Keratinocyte (primary cell): ENCODE measurements at regions not wholly inside any gene's neighbourhood (a gene's known extent, or its start where the extent isn't known, plus 50 kb on each side); places are given as distances from the start of the nearest gene placed in this dataset.
A peak's percentile ranks its signal among the peaks of the same experiment; 100 is the strongest.

Experiments used
- DNase-seq: peaks from one replicate; pipeline ENCODE4 v3.0.0-alpha.2; 2011; ENCODE audit warnings: low read depth, missing footprints, low spot score
- FAIRE-seq: peaks from 2 replicates; lab custom pipeline; 2011; peaks lifted over from hg19 to GRCh38; lab: Jason Lieb, UNC
- H2AFZ ChIP-seq: 2 replicates; pipeline ENCODE4 v1.6.0; 2012; ENCODE audit warnings: low read length, control low read depth, inconsistent platforms; ENCODE audit not compliant: control insufficient read depth
- H3K27ac ChIP-seq: 2 replicates; pipeline ENCODE4 v1.5.1; 2011; ENCODE audit warnings: low read length; ENCODE audit not compliant: control insufficient read depth, insufficient read depth
- H3K27me3 ChIP-seq: 3 replicates; pipeline ENCODE4 v1.6.0; 2011; ENCODE audit warnings: low read length; ENCODE audit not compliant: control insufficient read depth, insufficient read depth; ENCODE audit errors: extremely low read depth
- H3K36me3 ChIP-seq, 2 experiments: 2 replicates in 1 of 2; 3 replicates in 1 of 2; pipeline ENCODE4 v1.5.1; 2011; ENCODE audit warnings: low read length in 2 of 2, mild to moderate bottlenecking in 1 of 2; ENCODE audit not compliant: control insufficient read depth in 2 of 2, insufficient read depth in 2 of 2; ENCODE audit errors: extremely low read depth in 1 of 2
- H3K4me1 ChIP-seq: 3 replicates; pipeline ENCODE4 v1.5.1; 2011; ENCODE audit warnings: low read length; ENCODE audit not compliant: control insufficient read depth, insufficient read depth; ENCODE audit errors: extremely low read depth
- H3K4me2 ChIP-seq: 3 replicates; pipeline ENCODE4 v1.6.0; 2011; ENCODE audit warnings: low read depth, low read length; ENCODE audit not compliant: control insufficient read depth, insufficient read depth; ENCODE audit errors: extremely low read depth
- H3K4me3 ChIP-seq, 3 experiments: fragments of 200-600 bp in 1 of 3; sonication (generic) in 1 of 3; 2 replicates in 2 of 3; 3 replicates in 1 of 3; pipeline ENCODE4 v1.5.1; 2011 to 2016; ENCODE audit warnings: low read length in 3 of 3, mild to moderate bottlenecking in 3 of 3, control low read depth in 2 of 3, inconsistent platforms in 1 of 3, low read depth in 1 of 3, mixed read lengths in 1 of 3, mixed run types in 1 of 3, moderate library complexity in 1 of 3; ENCODE audit not compliant: control insufficient read depth in 2 of 3, insufficient read depth in 2 of 3; ENCODE audit errors: extremely low read depth in 1 of 3
- H3K79me2 ChIP-seq: 2 replicates; pipeline ENCODE4 v1.6.0; 2012; ENCODE audit warnings: low read length; ENCODE audit not compliant: control insufficient read depth, insufficient read depth
- H3K9ac ChIP-seq: 3 replicates; pipeline ENCODE4 v1.6.0; 2011; ENCODE audit warnings: low read length; ENCODE audit not compliant: control insufficient read depth, insufficient read depth; ENCODE audit errors: extremely low read depth
- H3K9me1 ChIP-seq: 3 replicates; pipeline ENCODE4 v1.6.0; 2011; ENCODE audit warnings: low read length; ENCODE audit not compliant: control insufficient read depth, insufficient read depth; ENCODE audit errors: extremely low read depth
- H3K9me3 ChIP-seq: 2 replicates; pipeline ENCODE4 v1.5.1; 2012; ENCODE audit warnings: low read depth, low read length; ENCODE audit not compliant: control insufficient read depth
- H4K20me1 ChIP-seq: 3 replicates; pipeline ENCODE4 v1.6.0; 2011; ENCODE audit warnings: low read length; ENCODE audit not compliant: control insufficient read depth, insufficient read depth; ENCODE audit errors: extremely low read depth
- EZH2 ChIP-seq: IDR thresholded peaks from one replicate; pipeline ENCODE4 v1.6.1; 2012; ENCODE audit warnings: inconsistent platforms, mild to moderate bottlenecking, low read length, moderate library complexity
- dilution Hi-C: fragments of 300-500 bp; cut with MboI; formaldehyde crosslinking; loops from one replicate; pipeline ENCODE4 v1.7.0; 2020; ENCODE audit warnings: low sequenced_read_pairs; ENCODE audit not compliant: extremely low pct_ligation_motif_present
- TF ChIP-seq, protein P1 (sequence below), 3 experiments: IDR thresholded peaks in 1 of 3; conservative IDR thresholded peaks in 1 of 3; optimal IDR thresholded peaks in 1 of 3; 2 replicates in 2 of 3; 3 replicates in 1 of 3; pipeline versions ENCODE3 to v1.5.1; 2011; ENCODE audit warnings: low read length in 3 of 3, mild to moderate bottlenecking in 3 of 3, moderate library complexity in 2 of 3, control low read depth in 1 of 3, inconsistent platforms in 1 of 3; ENCODE audit not compliant: insufficient read depth in 2 of 3; ENCODE audit errors: extremely low read depth in 1 of 3

DNA sequence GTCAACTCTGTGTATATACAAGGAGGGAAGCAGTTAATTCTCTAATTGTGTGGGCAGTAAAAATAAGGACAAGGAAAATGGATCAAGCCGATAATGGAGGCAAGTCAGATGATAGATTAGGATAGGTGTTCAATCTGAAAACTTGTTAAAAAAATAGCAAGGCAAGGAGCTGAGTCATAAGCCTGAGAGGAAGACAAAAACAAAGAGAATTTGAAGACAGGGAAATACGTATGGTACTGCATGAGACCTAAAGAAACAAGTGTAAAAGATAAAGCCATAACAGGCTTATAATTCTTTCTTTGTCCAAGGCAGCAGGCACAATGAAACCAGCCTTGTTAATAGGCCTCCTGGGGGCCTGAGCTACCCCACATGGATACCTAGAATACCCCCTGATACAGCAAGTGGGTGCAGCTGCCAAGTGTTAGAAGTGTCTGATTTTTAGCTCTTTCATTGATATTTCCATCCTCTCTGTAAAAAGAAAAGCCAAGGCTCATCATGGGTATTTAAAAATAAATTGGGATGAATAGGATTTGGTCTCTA is 1570.6 kb upstream of the LRRTM3 start:
- dilution Hi-C loops, result no loop called here
- Histone ChIP-seq H3K4me2 (no peak overlapping the region), H4K20me1 (no peaks in the 10 kb centered on the region)

DNA sequence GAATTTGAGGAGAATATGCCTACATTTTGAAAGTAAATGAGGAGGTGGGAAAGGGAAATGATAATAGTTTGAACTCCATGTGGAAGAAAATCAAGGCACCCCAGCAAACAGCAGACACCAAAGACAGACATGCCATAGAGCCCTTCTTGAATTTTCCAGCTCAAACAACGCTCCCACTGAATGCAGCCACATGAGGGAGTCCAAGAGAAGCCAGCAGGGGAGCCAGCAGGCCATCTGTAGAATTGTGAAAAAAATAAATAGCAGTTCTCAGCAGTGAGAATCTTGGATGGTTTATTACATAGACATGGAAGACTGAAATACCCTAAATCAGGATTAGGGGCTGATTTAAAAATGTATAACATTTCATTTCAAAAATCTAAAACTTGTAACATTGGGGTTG is 1567.3 kb upstream of the LRRTM3 start:
- no peak overlapping the region for H2AFZ ChIP-seq
- no peak for FAIRE-seq
- dilution Hi-C loops, result no loop called here

More for the DNA sequence above, 1570.6 kb upstream of the LRRTM3 start:
- Histone ChIP-seq H3K27ac (no peak overlapping the region), H3K9me3 (no peaks in the 10 kb centered on the region), H3K9ac (no peak overlapping the region), H3K79me2 (no peaks in the 10 kb centered on the region), H3K27me3 (no peaks in the 10 kb centered on the region), H3K36me3 (no peaks in the 10 kb centered on the region), H3K4me1 (no peaks in the 10 kb centered on the region), H3K4me3 (no peak overlapping the region), H3K9me1 (no peaks in the 10 kb centered on the region), H2AFZ (no peak overlapping the region)
- no peak for FAIRE-seq
- no peak for DNase-seq
- TF ChIP-seq EZH2, result no peak
- TF ChIP-seq, protein P1, sequence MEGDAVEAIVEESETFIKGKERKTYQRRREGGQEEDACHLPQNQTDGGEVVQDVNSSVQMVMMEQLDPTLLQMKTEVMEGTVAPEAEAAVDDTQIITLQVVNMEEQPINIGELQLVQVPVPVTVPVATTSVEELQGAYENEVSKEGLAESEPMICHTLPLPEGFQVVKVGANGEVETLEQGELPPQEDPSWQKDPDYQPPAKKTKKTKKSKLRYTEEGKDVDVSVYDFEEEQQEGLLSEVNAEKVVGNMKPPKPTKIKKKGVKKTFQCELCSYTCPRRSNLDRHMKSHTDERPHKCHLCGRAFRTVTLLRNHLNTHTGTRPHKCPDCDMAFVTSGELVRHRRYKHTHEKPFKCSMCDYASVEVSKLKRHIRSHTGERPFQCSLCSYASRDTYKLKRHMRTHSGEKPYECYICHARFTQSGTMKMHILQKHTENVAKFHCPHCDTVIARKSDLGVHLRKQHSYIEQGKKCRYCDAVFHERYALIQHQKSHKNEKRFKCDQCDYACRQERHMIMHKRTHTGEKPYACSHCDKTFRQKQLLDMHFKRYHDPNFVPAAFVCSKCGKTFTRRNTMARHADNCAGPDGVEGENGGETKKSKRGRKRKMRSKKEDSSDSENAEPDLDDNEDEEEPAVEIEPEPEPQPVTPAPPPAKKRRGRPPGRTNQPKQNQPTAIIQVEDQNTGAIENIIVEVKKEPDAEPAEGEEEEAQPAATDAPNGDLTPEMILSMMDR (optimal IDR thresholded peaks at IDR 0.05 in 1 of 3, IDR thresholded peaks at IDR 0.05 in 1 of 3, conservative IDR thresholded peaks at IDR 0.05 in 1 of 3; ENCODE audit: extremely low read depth in 1 of 3, insufficient read depth in 2 of 3, low read length in 3 of 3), result no peak

More for the DNA sequence above, 1567.3 kb upstream of the LRRTM3 start:
- no peak for TF ChIP-seq EZH2
- TF ChIP-seq, protein P1 (optimal IDR thresholded peaks at IDR 0.05 in 1 of 3, IDR thresholded peaks at IDR 0.05 in 1 of 3, conservative IDR thresholded peaks at IDR 0.05 in 1 of 3; ENCODE audit: extremely low read depth in 1 of 3, insufficient read depth in 2 of 3, low read length in 3 of 3), result peak; percentile 52 to 71 (median 53)
- Histone ChIP-seq H3K9me1 (no peaks in the 10 kb centered on the region), H3K9ac (no peak overlapping the region), H3K27ac (no peak overlapping the region), H3K9me3 (no peaks in the 10 kb centered on the region), H3K79me2 (no peaks in the 10 kb centered on the region), H3K4me2 (no peak overlapping the region), H3K4me1 (no peaks in the 10 kb centered on the region), H4K20me1 (no peaks in the 10 kb centered on the region), H3K27me3 (no peaks in the 10 kb centered on the region), H3K4me3 (no peak overlapping the region), H3K36me3 (no peaks in the 10 kb centered on the region)
- no peak for DNase-seq
